LNCAP (cell line): ENCODE measurements at regions not wholly inside any gene's neighbourhood (a gene's known extent, or its start where the extent isn't known, plus 50 kb on each side); places are given as distances from the start of the nearest gene placed in this dataset.

Source experiments
- CTCF ChIP-seq: fragments of 450-650 bp; IDR thresholded peaks from 2 replicates; pipeline ENCODE4 v1.5.1; 2017; ENCODE audit warnings: mild to moderate bottlenecking

GRCh38 chr13:86757236-86757978 is 913.8 kb upstream of the SLITRK5 start:
- no peak for TF ChIP-seq CTCF

GRCh38 chr13:86758116-86758515 is 913.1 kb upstream of the SLITRK5 start:
- no peak for TF ChIP-seq CTCF

- no peak for TF ChIP-seq CTCF
Observed at GRCh38 chr13:86760620-86761019, 910.6 kb upstream of the SLITRK5 start.

GRCh38 chr13:86765462-86765861 is 905.7 kb upstream of the SLITRK5 start:
- TF ChIP-seq CTCF = no peak

- no peak for TF ChIP-seq CTCF
Observed at GRCh38 chr13:86788616-86789015, 882.6 kb upstream of the SLITRK5 start.

GRCh38 chr13:86792153-86792651 is 879.0 kb upstream of the SLITRK5 start:
- TF ChIP-seq CTCF = no peak

GRCh38 chr13:86795858-86796257 is 875.3 kb upstream of the SLITRK5 start:
- no peak for TF ChIP-seq CTCF
